ENCODE measurements at regions not wholly inside any gene's neighbourhood (a gene's known extent, or its start where the extent isn't known, plus 50 kb on each side); places are given as distances from the start of the nearest gene placed in this dataset.

- TF ChIP-seq CTCF (conservative IDR thresholded peaks at IDR 0.05; ENCODE audit: low read length) = no peak
- no peak for TF ChIP-seq EZH2phosphoT487 (IDR thresholded peaks at IDR 0.05; ENCODE audit: borderline replicate concordance)
Observed at GRCh38 chr4:132445386-132445785, 703.7 kb upstream of the PCDH10 start.

Measured in Loucy (cell line).